Right cardiac atrium (tissue), 5 donors: ENCODE measurements at regions not wholly inside any gene's neighbourhood (a gene's known extent, or its start where the extent isn't known, plus 50 kb on each side); places are given as distances from the start of the nearest gene placed in this dataset.

Source experiments
- ATAC-seq, 2 donors: fragments of 200-7000 bp; cut with Tn5 transposase; one replicate each; pipeline versions ENCODE4 v1.8.0 to v1.9.1; 2020; ENCODE audit warnings: moderate library complexity in 2 of 2, mild to moderate bottlenecking in 1 of 2
- DNase-seq, 3 donors: peaks; one replicate each; pipeline ENCODE4 v3.0.0-alpha.2; 2020
- H3K27ac ChIP-seq: one replicate; pipeline ENCODE4 v1.5.1; 2013; ENCODE audit warnings: mild to moderate bottlenecking, low read length, control low read depth, moderate library complexity
- H3K27me3 ChIP-seq: one replicate; pipeline ENCODE4 v1.6.1; 2013; ENCODE audit not compliant: control insufficient read depth, insufficient read depth
- H3K4me1 ChIP-seq: one replicate; pipeline ENCODE4 v1.6.1; 2013; ENCODE audit warnings: low read length; ENCODE audit not compliant: control insufficient read depth, insufficient read depth
- H3K4me3 ChIP-seq: one replicate; pipeline ENCODE4 v1.5.1; 2013; ENCODE audit warnings: low read length, control low read depth
- H3K9me3 ChIP-seq: one replicate; pipeline ENCODE4 v1.6.1; 2013; ENCODE audit warnings: low read length; ENCODE audit not compliant: control insufficient read depth
- WGBS: extraction: QIAGEN DNeasy Blood & Tissue Kit; methylation state at CpG from one replicate; pipeline ENCODE4 v1.1.7; 2013; 5-methylcytosine and 5-hydroxymethylcytosine counted together
- intact Hi-C, 4 donors: fragments of 100-400 bp; cut with DNase I; formaldehyde crosslinking; loops; one replicate each; pipeline versions ENCODE4 v1.11.0 to v1.14.0; 2022 to 2023
- donor health status: healthy with polysubstance abuse.
- donor health status: DM: no; HTN: yes; CAD: no.
- donor health status: DM: no; HTN: no; CAD: no.
- donor health status: DM: no; HTN: yes; CAD: no; lungs with severe emphysema.
- donor health status: DM: yes; HTN: yes; CAD: no.

DNA sequence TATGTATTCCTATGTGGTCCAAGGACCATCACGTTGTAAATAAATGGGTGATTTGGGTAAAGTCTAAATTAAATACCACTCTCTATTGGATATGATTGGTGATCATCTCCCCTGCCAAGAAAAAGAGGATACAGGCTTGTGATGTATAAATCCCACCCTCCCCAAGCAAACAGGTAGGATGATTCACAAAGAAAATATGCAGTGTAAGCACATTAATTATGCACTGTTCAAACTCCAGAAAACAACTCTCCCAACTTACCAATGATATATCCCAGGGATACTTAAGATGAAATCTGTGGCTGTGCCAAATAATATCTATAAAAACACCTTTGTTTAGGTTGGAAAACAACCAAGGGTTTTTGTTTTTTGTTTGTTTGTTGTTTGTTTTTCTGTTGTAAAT is 795.9 kb downstream of the XPNPEP1 start:
- 59% methylated on average over 1 of the region's 1 CpG for WGBS
- Histone ChIP-seq H3K27me3 (no peaks in the 10 kb centered on the region), H3K9me3 (no peaks in the 10 kb centered on the region), H3K27ac (no peak overlapping the region), H3K4me3 (no peak overlapping the region), H3K4me1 (no peaks in the 10 kb centered on the region)
- intact Hi-C loops: no loop called here
- ATAC-seq: no peak
- DNase-seq: no peak

DNA sequence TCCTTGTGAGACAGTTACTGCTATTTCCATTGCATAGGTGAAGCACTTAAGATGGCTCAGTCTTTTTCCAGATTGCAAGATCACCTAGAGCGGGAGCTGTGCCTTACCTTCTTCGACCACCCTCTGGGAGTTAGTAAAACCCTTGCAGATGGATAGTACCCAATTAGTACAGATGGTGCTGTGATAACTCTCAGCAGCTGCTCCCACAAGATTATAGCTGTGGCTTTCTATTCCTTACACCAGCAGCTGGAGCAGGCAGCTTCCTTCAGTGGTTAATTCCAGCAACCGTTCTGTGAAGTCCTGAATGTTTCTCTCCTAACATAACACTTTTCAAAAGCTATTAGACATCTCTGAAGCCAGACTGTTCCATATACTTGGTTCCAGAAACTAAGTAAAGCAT is 796.8 kb downstream of the XPNPEP1 start:
- Histone ChIP-seq H3K9me3 (no peaks in the 10 kb centered on the region), H3K27me3 (no peaks in the 10 kb centered on the region), H3K27ac (no peak overlapping the region), H3K4me1 (no peaks in the 10 kb centered on the region), H3K4me3 (no peak overlapping the region)
- ATAC-seq (no peak), DNase-seq (no peak)
- intact Hi-C loops: no loop called here
- WGBS: 67% methylated on average over 3 of the region's 3 CpGs

DNA sequence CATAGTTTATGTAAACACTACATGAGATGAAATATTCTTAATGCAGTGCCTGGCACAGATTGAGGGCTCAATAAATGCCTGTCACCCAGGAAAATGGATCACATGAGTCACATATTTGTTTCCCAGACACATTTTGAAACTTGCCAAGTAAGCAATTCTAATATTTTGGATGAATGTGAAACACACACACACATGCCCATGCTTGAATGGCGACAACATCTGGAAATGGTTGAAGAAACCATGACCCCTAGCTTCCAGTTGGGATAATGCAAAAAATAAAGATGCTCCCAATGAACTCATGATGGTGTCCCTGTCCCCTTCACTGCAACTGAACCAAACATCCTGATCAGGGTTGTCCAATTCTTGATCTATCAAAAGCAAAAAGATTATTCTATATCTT is 797.3 kb downstream of the XPNPEP1 start:
- ATAC-seq: no peak
- intact Hi-C loops: no loop called here
- no peak overlapping the region for H3K4me3 ChIP-seq
- no peaks in the 10 kb centered on the region for H3K4me1 ChIP-seq
- no peaks in the 10 kb centered on the region for H3K9me3 ChIP-seq
- H3K27me3 ChIP-seq: no peaks in the 10 kb centered on the region
- DNase-seq: no peak
- 38% methylated on average over 1 of the region's 1 CpG for WGBS
- no peak overlapping the region for H3K27ac ChIP-seq

DNA sequence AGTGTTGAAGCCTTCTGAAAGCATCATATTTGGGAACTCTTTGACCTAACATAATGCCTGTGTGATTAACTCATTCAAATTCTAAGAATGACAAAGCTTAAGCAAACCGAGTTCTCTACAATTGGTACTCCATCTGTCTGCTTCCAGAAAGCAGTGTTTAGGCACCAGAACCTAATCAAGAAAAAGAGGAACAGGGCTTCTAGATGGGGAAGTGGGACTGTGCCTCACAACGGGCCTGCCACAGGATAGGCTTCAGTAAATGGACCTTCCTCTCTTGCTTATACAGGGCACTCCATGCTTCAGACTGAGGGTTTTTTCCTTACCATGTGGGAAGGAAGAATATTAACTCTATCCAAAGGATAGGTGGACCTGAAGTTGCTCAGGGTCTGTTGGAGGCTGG is 808.1 kb downstream of the XPNPEP1 start:
- 72% methylated on average over 2 of the region's 2 CpGs for WGBS

DNA sequence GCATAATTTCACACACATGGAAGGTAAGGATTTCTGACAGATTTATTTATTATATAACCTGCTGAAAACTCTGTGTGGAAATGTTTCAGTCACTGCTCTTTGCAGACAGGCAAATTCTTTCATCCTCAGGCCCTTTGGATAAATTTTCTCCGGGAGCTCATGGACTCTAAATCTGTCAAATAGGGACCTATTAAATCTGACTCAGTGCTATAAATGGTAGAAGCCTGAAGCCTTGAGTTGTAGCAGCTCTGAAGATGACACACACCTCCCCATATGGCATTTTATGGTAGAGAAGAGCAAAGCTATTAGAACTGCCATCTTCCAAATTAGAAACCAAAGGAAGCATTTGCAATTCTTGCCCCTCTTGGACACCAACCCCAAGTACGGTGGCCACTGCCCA is 808.7 kb downstream of the XPNPEP1 start:
- Histone ChIP-seq H3K4me1 (no peaks in the 10 kb centered on the region), H3K27ac (no peak overlapping the region), H3K9me3 (no peaks in the 10 kb centered on the region), H3K4me3 (no peak overlapping the region), H3K27me3 (no peaks in the 10 kb centered on the region)
- DNase-seq (no peak), ATAC-seq (no peak)
- intact Hi-C loops: no loop called here
- WGBS: 77% methylated on average over 2 of the region's 2 CpGs

More for the DNA sequence above, 808.1 kb downstream of the XPNPEP1 start:
- H3K27ac ChIP-seq: no peak overlapping the region
- no peak for ATAC-seq
- no peaks in the 10 kb centered on the region for H3K4me1 ChIP-seq
- H3K4me3 ChIP-seq: no peak overlapping the region
- no peaks in the 10 kb centered on the region for H3K27me3 ChIP-seq
- DNase-seq: no peak
- intact Hi-C loops: no loop called here
- H3K9me3 ChIP-seq: no peaks in the 10 kb centered on the region

DNA sequence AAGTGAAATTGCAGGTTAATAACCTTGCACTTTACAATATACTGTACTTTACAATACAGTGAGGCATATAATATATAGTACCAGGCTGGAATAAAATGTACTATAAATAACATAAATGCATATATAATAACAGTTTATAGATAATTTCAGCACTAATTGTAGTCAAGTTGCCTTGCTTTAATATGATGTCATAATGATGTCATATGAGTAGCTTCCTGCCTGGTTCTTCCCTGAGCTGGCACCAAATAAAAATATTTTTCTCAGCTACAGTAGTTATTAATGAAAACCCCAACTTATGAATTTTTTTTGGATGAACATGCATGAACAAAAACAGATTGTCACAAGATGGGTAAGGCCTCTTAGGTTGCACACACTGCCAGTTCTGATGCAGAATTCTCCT is 816.7 kb downstream of the XPNPEP1 start:
- H3K27ac ChIP-seq: no peak overlapping the region
- ATAC-seq: no peak
- DNase-seq: no peak
- intact Hi-C loops: no loop called here
- no peaks in the 10 kb centered on the region for H3K27me3 ChIP-seq
- H3K4me3 ChIP-seq: no peak overlapping the region
- no peaks in the 10 kb centered on the region for H3K9me3 ChIP-seq
- no peaks in the 10 kb centered on the region for H3K4me1 ChIP-seq

DNA sequence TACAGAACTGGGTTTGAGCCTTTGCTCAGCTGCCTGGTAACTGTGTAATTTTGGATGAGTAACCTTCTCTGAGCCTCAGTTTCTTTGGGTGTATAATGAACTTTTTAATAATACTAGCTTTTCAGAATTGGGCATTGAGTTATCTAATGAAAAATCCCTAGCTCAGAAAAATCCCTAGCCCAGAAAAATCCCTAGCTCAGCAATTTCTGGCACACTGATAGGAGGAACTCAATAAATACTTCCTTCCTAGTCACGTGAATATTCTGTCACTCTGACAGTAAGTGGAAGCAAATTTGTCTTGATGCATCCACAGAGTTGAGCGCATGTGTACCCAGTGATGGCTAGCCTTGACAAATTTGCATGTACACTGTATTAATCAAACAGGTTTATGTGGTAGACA is 817.6 kb downstream of the XPNPEP1 start:
- no peak overlapping the region for H3K4me3 ChIP-seq
- DNase-seq (no peak), ATAC-seq (no peak)
- H3K9me3 ChIP-seq: no peaks in the 10 kb centered on the region
- no peak overlapping the region for H3K27ac ChIP-seq
- no peaks in the 10 kb centered on the region for H3K4me1 ChIP-seq
- 65% methylated on average over 2 of the region's 2 CpGs for WGBS
- no peaks in the 10 kb centered on the region for H3K27me3 ChIP-seq
- intact Hi-C loops: no loop called here

DNA sequence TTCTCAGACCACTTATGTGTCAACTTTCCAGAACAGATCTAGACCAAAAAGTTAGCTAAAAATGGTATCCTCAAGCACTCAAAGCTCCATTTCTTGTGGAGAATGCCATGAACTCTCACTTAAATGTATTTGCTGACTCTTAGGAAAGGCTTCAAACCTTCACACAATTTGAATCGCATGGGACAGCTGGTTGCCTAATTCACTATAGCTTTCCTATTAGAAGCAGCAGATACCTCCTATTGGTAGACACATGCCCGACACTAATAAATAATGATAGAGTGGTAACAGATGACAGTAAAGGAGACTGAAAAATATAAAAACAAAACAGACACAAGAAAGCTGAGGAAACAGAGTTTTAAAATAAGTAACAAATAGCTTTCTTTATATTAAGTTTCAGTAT is 818.5 kb downstream of the XPNPEP1 start:
- ATAC-seq (no peak), DNase-seq (no peak)
- no peak overlapping the region for H3K27ac ChIP-seq
- H3K4me3 ChIP-seq: no peak overlapping the region
- intact Hi-C loops: no loop called here
- H3K9me3 ChIP-seq: no peaks in the 10 kb centered on the region
- H3K27me3 ChIP-seq: no peaks in the 10 kb centered on the region
- H3K4me1 ChIP-seq: no peaks in the 10 kb centered on the region
- 87% methylated on average over 2 of the region's 2 CpGs for WGBS

DNA sequence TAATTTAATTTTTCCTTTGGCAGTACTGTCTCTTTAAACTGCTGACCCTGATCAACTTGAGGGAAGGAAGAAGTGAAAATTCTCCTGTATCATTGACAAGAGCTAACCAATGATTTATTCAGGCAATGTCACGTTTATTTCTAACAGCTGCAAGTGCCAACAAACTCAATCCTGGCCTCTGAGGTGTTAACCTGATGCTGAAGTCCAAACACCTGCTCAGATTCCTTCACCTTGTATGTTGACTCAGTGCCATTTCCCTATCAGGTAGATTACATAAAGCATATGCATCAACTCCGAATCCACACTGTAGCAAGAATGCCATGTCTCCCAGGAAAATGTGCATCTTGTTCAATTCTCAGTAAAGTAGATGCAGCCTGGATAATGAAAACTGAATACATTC is 820.0 kb downstream of the XPNPEP1 start:
- DNase-seq (no peak), ATAC-seq (no peak)
- whole genome bisulfite sequencing: 44% methylated on average over 2 of the region's 2 CpGs
- Histone ChIP-seq H3K4me3 (no peak overlapping the region), H3K27me3 (no peaks in the 10 kb centered on the region), H3K4me1 (no peaks in the 10 kb centered on the region), H3K9me3 (no peaks in the 10 kb centered on the region), H3K27ac (no peak overlapping the region)
- intact Hi-C loops: no loop called here

DNA sequence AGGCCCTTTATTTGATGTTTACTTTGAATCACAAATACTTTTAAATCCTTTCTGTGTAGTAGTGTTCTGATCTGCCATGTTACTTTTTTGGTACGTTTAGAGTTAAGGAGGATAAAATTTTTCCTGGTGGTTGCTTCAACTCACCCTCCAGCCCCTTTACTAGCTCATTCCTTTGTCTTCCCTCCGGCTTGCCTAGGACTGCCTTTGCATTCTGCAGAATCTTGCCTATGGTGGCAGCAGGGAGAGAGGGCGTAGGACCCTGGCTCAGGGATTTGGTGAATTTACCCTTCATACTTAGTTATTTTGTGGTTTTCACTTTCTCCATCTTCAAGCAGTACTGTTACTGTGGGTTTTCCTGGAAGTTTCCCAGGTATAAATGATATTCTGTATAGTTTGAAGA is 833.5 kb downstream of the XPNPEP1 start:
- WGBS: 62% methylated on average over 3 of the region's 3 CpGs
- H3K27ac ChIP-seq: no peak overlapping the region
- no peaks in the 10 kb centered on the region for H3K27me3 ChIP-seq
- no peak for DNase-seq
- peaks cover 1% of the 10 kb centered on the region for H3K9me3 ChIP-seq
- intact Hi-C loops: no loop called here
- ATAC-seq: no peak
- H3K4me3 ChIP-seq: no peak overlapping the region
- no peaks in the 10 kb centered on the region for H3K4me1 ChIP-seq

DNA sequence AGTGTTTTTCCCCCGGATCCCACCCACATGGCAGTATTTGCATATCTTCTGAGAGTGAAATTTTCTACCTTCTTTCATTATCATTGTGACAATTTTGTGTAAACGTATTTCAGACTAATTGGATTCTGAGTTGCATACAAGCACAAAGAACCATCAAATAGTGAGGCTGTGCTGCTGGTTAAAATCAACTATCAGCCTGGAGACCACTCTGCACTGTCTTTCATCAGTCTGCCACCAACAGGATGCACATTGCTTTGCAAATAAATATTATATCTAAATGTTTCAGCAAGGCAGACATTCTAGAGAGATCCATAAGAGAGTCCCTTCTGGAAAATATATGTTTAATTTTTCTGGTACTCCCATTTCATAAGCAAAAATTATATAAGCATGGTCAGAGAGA is 851.8 kb downstream of the XPNPEP1 start:
- Histone ChIP-seq H3K27ac (no peak overlapping the region), H3K4me3 (no peak overlapping the region), H3K4me1 (no peaks in the 10 kb centered on the region), H3K27me3 (no peaks in the 10 kb centered on the region), H3K9me3 (no peaks in the 10 kb centered on the region)
- WGBS: 25% methylated on average over 2 of the region's 2 CpGs
- intact Hi-C loops: no loop called here
- ATAC-seq (no peak), DNase-seq (no peak)

DNA sequence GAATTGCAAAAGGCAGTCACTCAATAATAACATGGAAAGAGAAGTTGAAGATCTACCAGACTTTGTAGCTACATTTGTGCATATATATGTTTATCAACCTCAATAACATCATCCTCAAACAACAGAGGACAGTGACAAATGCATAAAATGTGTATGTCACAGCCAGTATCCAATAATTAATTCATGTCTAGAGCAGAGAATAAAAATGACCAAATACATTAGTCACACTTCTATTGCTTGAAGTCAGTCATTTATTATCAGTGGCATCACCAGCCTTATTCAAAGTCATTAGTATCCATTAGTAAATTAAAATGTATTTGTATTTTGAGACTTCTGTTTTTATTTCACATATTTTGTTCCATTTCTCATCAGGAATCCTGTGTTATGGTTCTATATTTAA is 852.8 kb downstream of the XPNPEP1 start:
- Histone ChIP-seq H3K4me1 (no peaks in the 10 kb centered on the region), H3K27me3 (no peaks in the 10 kb centered on the region), H3K4me3 (no peak overlapping the region), H3K27ac (no peak overlapping the region), H3K9me3 (no peaks in the 10 kb centered on the region)
- intact Hi-C loops: no loop called here
- ATAC-seq (no peak), DNase-seq (no peak)
